ENCODE measurements at regions not wholly inside any gene's neighbourhood (a gene's known extent, or its start where the extent isn't known, plus 50 kb on each side); places are given as distances from the start of the nearest gene placed in this dataset.

DNA sequence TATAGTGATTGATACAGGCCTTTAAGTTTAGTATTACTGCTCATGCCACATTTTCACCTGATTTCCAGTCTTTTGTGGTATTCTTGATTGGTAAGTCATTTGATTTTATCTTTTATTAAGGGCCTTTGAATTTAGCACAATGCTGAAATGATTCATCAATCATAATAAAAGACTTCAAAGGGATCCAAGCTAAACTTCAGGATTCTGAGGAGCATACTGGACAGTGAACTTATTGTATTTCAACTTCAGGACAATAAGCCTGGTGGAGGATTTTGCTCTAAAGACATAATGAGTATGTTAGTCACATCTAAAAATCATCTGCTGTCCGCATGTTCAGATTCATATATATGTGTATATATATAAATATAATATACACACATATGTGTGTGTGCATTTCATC is 233.3 kb downstream of the SETD4 start:
- no peak for DNase-seq
- intact Hi-C loops (cut with DNase I), result no loop called here
- H3K27me3 ChIP-seq, result peaks cover 14% of the 10 kb centered on the region

DNA sequence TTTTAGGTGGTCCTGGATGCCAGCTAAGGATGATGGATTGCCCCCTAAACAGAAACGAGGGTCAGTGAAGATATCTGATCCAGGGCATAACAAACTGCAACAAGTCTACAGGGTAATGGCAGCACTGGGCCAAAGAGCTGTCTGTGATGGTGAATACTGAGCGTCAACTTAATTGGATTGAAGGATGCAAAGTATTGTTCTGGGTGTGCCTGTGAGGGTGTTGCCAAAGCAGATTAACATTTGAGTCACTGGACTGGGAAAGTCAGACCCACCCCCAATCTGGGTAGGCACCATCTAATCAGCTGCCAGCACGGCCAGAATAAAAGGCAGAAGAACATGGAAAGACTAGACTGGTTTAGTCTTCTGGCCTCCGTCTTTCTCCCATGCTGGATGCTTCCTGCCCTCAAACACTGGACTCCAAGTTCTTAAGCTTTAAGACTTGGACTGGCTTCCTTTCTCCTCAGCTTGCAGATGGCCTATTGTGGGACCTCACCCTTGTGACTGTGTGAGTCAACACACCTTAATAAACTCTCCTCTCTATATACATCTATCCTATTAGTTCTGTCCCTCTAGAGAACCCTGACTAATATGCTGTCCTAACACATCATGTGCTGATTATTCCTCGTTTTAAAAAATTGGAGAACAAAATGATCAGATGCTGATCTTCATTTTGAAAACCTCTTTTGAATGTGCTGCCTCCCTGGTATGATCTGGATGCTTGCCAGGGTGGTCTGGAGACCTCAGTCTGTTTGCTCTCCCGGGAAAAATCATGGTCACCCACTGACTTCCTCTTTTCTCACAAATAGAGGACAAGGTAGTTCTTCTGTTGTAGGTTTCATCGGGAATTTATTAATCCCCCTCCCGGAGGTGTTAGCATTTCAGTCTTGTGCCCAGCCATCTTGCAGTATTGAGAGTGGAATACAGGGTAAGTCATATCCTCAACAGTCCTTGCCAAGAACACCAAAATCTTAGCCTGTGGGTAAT is 234.7 kb downstream of the SETD4 start:
- no peak for DNase-seq

More for the DNA sequence above, 233.3 kb downstream of the SETD4 start:
- Histone ChIP-seq H3K27ac (no peak overlapping the region), H3K9me3 (replicated peaks in 1 of 3) (no peaks in the 10 kb centered on the region), H3K36me3 (replicated peaks in 1 of 2) (no peaks in the 10 kb centered on the region), H3K4me3 (no peak overlapping the region), H3K4me1 (replicated peaks in 1 of 2) (no peaks in the 10 kb centered on the region)
- WGBS, 4 donors, result 88 to 96% (median 94%) methylated on average over 1 of the region's 1 CpG
- TF ChIP-seq, protein P1, sequence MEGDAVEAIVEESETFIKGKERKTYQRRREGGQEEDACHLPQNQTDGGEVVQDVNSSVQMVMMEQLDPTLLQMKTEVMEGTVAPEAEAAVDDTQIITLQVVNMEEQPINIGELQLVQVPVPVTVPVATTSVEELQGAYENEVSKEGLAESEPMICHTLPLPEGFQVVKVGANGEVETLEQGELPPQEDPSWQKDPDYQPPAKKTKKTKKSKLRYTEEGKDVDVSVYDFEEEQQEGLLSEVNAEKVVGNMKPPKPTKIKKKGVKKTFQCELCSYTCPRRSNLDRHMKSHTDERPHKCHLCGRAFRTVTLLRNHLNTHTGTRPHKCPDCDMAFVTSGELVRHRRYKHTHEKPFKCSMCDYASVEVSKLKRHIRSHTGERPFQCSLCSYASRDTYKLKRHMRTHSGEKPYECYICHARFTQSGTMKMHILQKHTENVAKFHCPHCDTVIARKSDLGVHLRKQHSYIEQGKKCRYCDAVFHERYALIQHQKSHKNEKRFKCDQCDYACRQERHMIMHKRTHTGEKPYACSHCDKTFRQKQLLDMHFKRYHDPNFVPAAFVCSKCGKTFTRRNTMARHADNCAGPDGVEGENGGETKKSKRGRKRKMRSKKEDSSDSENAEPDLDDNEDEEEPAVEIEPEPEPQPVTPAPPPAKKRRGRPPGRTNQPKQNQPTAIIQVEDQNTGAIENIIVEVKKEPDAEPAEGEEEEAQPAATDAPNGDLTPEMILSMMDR (IDR thresholded peaks at IDR 0.05), result no peak
- no peak for TF ChIP-seq POLR2A (IDR thresholded peaks at IDR 0.05)

DNA sequence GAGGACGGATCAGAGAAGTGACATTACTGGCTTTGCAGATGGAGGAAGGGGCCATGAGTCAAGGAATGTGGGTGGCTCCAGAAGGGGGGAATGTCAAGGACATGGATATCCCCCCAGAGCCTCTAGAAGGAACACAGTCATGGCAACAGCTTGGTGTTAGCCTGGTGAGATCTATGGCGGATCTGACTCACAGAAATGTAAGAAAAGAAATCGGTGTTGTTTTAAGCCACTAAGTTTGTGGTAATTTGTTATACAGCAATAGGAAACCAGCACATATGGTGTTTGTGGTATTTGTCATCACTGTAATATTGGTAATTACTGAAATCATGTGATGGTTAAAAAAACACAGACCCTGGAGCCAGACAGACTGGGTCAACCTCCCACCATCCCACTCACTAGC is 236.2 kb downstream of the SETD4 start:
- H3K4me1 ChIP-seq (replicated peaks in 1 of 2), result no peaks in the 10 kb centered on the region
- TF ChIP-seq POLR2A (IDR thresholded peaks at IDR 0.05), result no peak
- TF ChIP-seq, protein P1 (IDR thresholded peaks at IDR 0.05), result no peak
- no peaks in the 10 kb centered on the region for H3K9me3 ChIP-seq (replicated peaks in 1 of 3)
- 72 to 95% (median 88%) methylated on average over 3 of the region's 3 CpGs for whole genome bisulfite sequencing, 4 donors
- peaks cover 8% of the 10 kb centered on the region for H3K27me3 ChIP-seq
- H3K36me3 ChIP-seq (replicated peaks in 1 of 2), result no peaks in the 10 kb centered on the region
- H3K27ac ChIP-seq, result no peak overlapping the region
- H3K4me3 ChIP-seq, result no peak overlapping the region
- intact Hi-C loops (cut with DNase I), result no loop called here
- DNase-seq, result no peak

More for the DNA sequence above, 234.7 kb downstream of the SETD4 start:
- H3K27me3 ChIP-seq, result peaks cover 12% of the 10 kb centered on the region
- H3K4me3 ChIP-seq, result no peak overlapping the region
- WGBS, 4 donors, result 72 to 84% (median 74%) methylated on average over 8 of the region's 8 CpGs
- TF ChIP-seq POLR2A (IDR thresholded peaks at IDR 0.05), result no peak
- TF ChIP-seq, protein P1 (IDR thresholded peaks at IDR 0.05), result no peak
- intact Hi-C loops (cut with DNase I), result no loop called here
- no peaks in the 10 kb centered on the region for H3K36me3 ChIP-seq (replicated peaks in 1 of 2)
- no peaks in the 10 kb centered on the region for H3K9me3 ChIP-seq (replicated peaks in 1 of 3)
- no peak overlapping the region for H3K27ac ChIP-seq
- no peaks in the 10 kb centered on the region for H3K4me1 ChIP-seq (replicated peaks in 1 of 2)

DNA sequence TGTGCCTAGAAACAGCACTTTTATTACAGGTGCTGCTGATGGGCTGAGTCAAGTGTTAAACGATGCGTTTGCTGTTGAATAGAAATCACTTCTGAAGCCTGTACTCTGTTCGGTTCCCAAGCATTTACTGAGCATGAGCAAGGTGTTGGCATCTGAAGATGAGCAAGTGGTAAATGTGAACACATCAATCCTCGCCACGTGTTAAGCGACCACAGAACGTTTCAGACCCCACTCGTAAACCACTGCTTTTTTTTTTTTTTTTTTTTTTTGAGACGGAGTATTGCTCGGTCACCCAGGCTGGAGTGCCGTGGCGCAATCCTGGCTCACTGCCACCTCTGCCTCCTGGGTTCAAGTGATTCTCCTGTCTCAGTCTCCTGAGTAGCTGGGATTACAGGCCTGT is 241.2 kb downstream of the SETD4 start:
- WGBS, 4 donors, result 80 to 90% (median 87%) methylated on average over 12 of the region's 12 CpGs
- no peak for DNase-seq
- intact Hi-C loops (cut with DNase I), result no loop called here

More for the DNA sequence above, 241.2 kb downstream of the SETD4 start:
- no peaks in the 10 kb centered on the region for H3K9me3 ChIP-seq (replicated peaks in 1 of 3)
- no peak overlapping the region for H3K4me3 ChIP-seq
- TF ChIP-seq POLR2A (IDR thresholded peaks at IDR 0.05), result no peak
- TF ChIP-seq, protein P1 (IDR thresholded peaks at IDR 0.05), result no peak
- H3K36me3 ChIP-seq (replicated peaks in 1 of 2), result no peaks in the 10 kb centered on the region
- no peaks in the 10 kb centered on the region for H3K4me1 ChIP-seq (replicated peaks in 1 of 2)
- no peak overlapping the region for H3K27ac ChIP-seq
- H3K27me3 ChIP-seq, result no peaks in the 10 kb centered on the region

All from adrenal gland (tissue), 9 donors.